Fibroblast of lung (primary cell): ENCODE measurements at regions not wholly inside any gene's neighbourhood (a gene's known extent, or its start where the extent isn't known, plus 50 kb on each side); places are given as distances from the start of the nearest gene placed in this dataset.

ENCODE experiments used
- DNase-seq, 2 donors: peaks; one replicate each; pipeline versions ENCODE4 v3.0.0 to v3.0.0-alpha.2; 2010; ENCODE audit warnings: low read depth in 2 of 2
- H2AFZ ChIP-seq: 2 replicates; pipeline ENCODE4 v1.5.1; 2012; ENCODE audit warnings: low read length, control low read depth, inconsistent platforms
- H3K27ac ChIP-seq: 2 replicates; pipeline ENCODE4 v1.5.1; 2011; ENCODE audit warnings: low read length, control low read depth; ENCODE audit not compliant: insufficient read depth
- H3K27me3 ChIP-seq: 2 replicates; pipeline ENCODE4 v1.5.1; 2011; ENCODE audit warnings: mild to moderate bottlenecking, low read length; ENCODE audit not compliant: control insufficient read depth, insufficient read depth
- H3K36me3 ChIP-seq: 2 replicates; pipeline ENCODE4 v1.5.1; 2011; ENCODE audit warnings: low read length; ENCODE audit not compliant: control insufficient read depth, insufficient read depth
- H3K4me1 ChIP-seq: 2 replicates; pipeline ENCODE4 v1.5.1; 2011; ENCODE audit warnings: low read length; ENCODE audit not compliant: control insufficient read depth, insufficient read depth; ENCODE audit errors: extremely low read depth
- H3K4me2 ChIP-seq: 2 replicates; pipeline ENCODE4 v1.5.1; 2011; ENCODE audit warnings: low read length, control low read depth; ENCODE audit not compliant: insufficient read depth; ENCODE audit errors: extremely low read depth
- H3K4me3 ChIP-seq, 4 experiments: fragments of 200-600 bp in 1 of 4; sonication (generic) in 1 of 4; replicated peaks in 1 of 4; 2 replicates each; pipeline ENCODE4 v1.5.1; 2011 to 2016; ENCODE audit warnings: low read length in 4 of 4, low read depth in 3 of 4, mild to moderate bottlenecking in 3 of 4, control low read depth in 2 of 4, inconsistent platforms in 1 of 4, mixed read lengths in 1 of 4; ENCODE audit not compliant: insufficient read depth in 1 of 4; ENCODE audit errors: control extremely low read depth in 1 of 4
- H3K79me2 ChIP-seq: 2 replicates; pipeline ENCODE4 v1.5.1; 2012; ENCODE audit warnings: mild to moderate bottlenecking, low read length, inconsistent platforms; ENCODE audit not compliant: control insufficient read depth, insufficient read depth
- H3K9ac ChIP-seq: 2 replicates; pipeline ENCODE4 v1.5.1; 2011; ENCODE audit warnings: mild to moderate bottlenecking, low read length, control low read depth; ENCODE audit not compliant: insufficient read depth
- H3K9me3 ChIP-seq: 2 replicates; pipeline ENCODE4 v1.5.1; 2012; ENCODE audit warnings: low read depth, low read length; ENCODE audit not compliant: control insufficient read depth, insufficient read depth
- H4K20me1 ChIP-seq: 2 replicates; pipeline ENCODE4 v1.5.1; 2011; ENCODE audit warnings: low read length; ENCODE audit not compliant: control insufficient read depth, insufficient read depth; ENCODE audit errors: extremely low read depth
- CTCF ChIP-seq, 2 donors: IDR thresholded peaks in 1 of 2; conservative IDR thresholded peaks in 1 of 2; 1 replicate in 1 of 2; 2 replicates in 1 of 2; pipeline ENCODE4 v1.5.1; 2011 to 2012; ENCODE audit warnings: low read length in 2 of 2, control low read depth in 1 of 2, inconsistent platforms in 1 of 2, low read depth in 1 of 2, mild to moderate bottlenecking in 1 of 2
- EZH2 ChIP-seq: IDR thresholded peaks from 2 replicates; pipeline ENCODE4 v1.5.1; 2012; ENCODE audit warnings: low read length, control low read depth, mild to moderate bottlenecking; ENCODE audit errors: missing control alignments

GRCh38 chr6:112863753-112864152, 516.6 kb downstream of the RFPL4B start:
- no peak overlapping the region for H3K4me3 ChIP-seq
- no peak overlapping the region for H3K9ac ChIP-seq
- H3K27me3 ChIP-seq = no peaks in the 10 kb centered on the region
- H2AFZ ChIP-seq = no peak overlapping the region
- H3K27ac ChIP-seq = no peak overlapping the region
- DNase-seq = no peak
- TF ChIP-seq CTCF (conservative IDR thresholded peaks at IDR 0.05 in 1 of 2, IDR thresholded peaks at IDR 0.05 in 1 of 2; ENCODE audit: low read depth in 1 of 2, low read length in 2 of 2) (no peak), EZH2 (no peak)
- no peaks in the 10 kb centered on the region for H3K36me3 ChIP-seq
- H3K4me1 ChIP-seq = no peaks in the 10 kb centered on the region
- H3K9me3 ChIP-seq = no peaks in the 10 kb centered on the region
- H4K20me1 ChIP-seq = no peaks in the 10 kb centered on the region
- H3K79me2 ChIP-seq = no peaks in the 10 kb centered on the region
- H3K4me2 ChIP-seq = no peak overlapping the region

GRCh38 chr6:112865131-112865530, 518.0 kb downstream of the RFPL4B start:
- TF ChIP-seq EZH2 (no peak), CTCF (conservative IDR thresholded peaks at IDR 0.05 in 1 of 2, IDR thresholded peaks at IDR 0.05 in 1 of 2; ENCODE audit: low read depth in 1 of 2, low read length in 2 of 2) (no peak)
- DNase-seq = no peak
- H3K36me3 ChIP-seq = no peaks in the 10 kb centered on the region

GRCh38 chr6:112874881-112875280, 527.8 kb downstream of the RFPL4B start:
- no peak for DNase-seq
- Histone ChIP-seq H3K4me3 (no peak overlapping the region), H3K79me2 (no peaks in the 10 kb centered on the region), H4K20me1 (no peaks in the 10 kb centered on the region), H3K9me3 (no peaks in the 10 kb centered on the region), H3K4me2 (no peak overlapping the region), H3K27ac (no peak overlapping the region), H2AFZ (no peak overlapping the region), H3K27me3 (no peaks in the 10 kb centered on the region), H3K9ac (no peak overlapping the region), H3K4me1 (peaks cover 10% of the 10 kb centered on the region), H3K36me3 (no peaks in the 10 kb centered on the region)
- TF ChIP-seq CTCF (conservative IDR thresholded peaks at IDR 0.05 in 1 of 2, IDR thresholded peaks at IDR 0.05 in 1 of 2; ENCODE audit: low read depth in 1 of 2, low read length in 2 of 2) (no peak), EZH2 (no peak)

More at GRCh38 chr6:112865131-112865530, 518.0 kb downstream of the RFPL4B start:
- H4K20me1 ChIP-seq = no peaks in the 10 kb centered on the region
- H2AFZ ChIP-seq = no peak overlapping the region
- no peaks in the 10 kb centered on the region for H3K27me3 ChIP-seq
- no peaks in the 10 kb centered on the region for H3K9me3 ChIP-seq
- no peaks in the 10 kb centered on the region for H3K4me1 ChIP-seq
- no peak overlapping the region for H3K4me2 ChIP-seq
- H3K4me3 ChIP-seq = no peak overlapping the region
- H3K27ac ChIP-seq = no peak overlapping the region
- no peaks in the 10 kb centered on the region for H3K79me2 ChIP-seq
- H3K9ac ChIP-seq = no peak overlapping the region
